Glutamatergic neuron (in vitro differentiated cells): ENCODE measurements at regions not wholly inside any gene's neighbourhood (a gene's known extent, or its start where the extent isn't known, plus 50 kb on each side); places are given as distances from the start of the nearest gene placed in this dataset.

Experiments used
- DNase-seq: peaks from one replicate; pipeline ENCODE4 v3.0.0; 2022
- H3K27ac Mint-ChIP-seq: one replicate; pipeline ENCODE4 v1.8.0; 2020; ENCODE audit warnings: mild to moderate bottlenecking, mixed read lengths, inconsistent platforms; ENCODE audit not compliant: unreplicated experiment
- H3K27me3 Mint-ChIP-seq: one replicate; pipeline ENCODE4 v1.8.0; 2020; ENCODE audit warnings: mild to moderate bottlenecking, moderate library complexity, mixed read lengths, inconsistent platforms; ENCODE audit not compliant: unreplicated experiment
- H3K36me3 Mint-ChIP-seq: one replicate; pipeline ENCODE4 v1.8.0; 2020; ENCODE audit warnings: mild to moderate bottlenecking, mixed read lengths, inconsistent platforms; ENCODE audit not compliant: unreplicated experiment
- H3K4me1 Mint-ChIP-seq: one replicate; pipeline ENCODE4 v1.8.0; 2020; ENCODE audit warnings: mild to moderate bottlenecking, low read depth, mixed read lengths, inconsistent platforms; ENCODE audit not compliant: unreplicated experiment
- H3K4me3 Mint-ChIP-seq: one replicate; pipeline ENCODE4 v1.8.0; 2020; ENCODE audit warnings: mild to moderate bottlenecking, mixed read lengths, inconsistent platforms; ENCODE audit not compliant: unreplicated experiment
- H3K9me3 Mint-ChIP-seq: one replicate; pipeline ENCODE4 v1.8.0; 2020; ENCODE audit warnings: mild to moderate bottlenecking, moderate library complexity, mixed read lengths, inconsistent platforms; ENCODE audit not compliant: unreplicated experiment
- CTCF ChIP-seq: fragments of 200-600 bp; sonication (generic); IDR thresholded peaks from one replicate; pipeline ENCODE4 v1.5.0; 2021; ENCODE audit not compliant: partially characterized antibody, unreplicated experiment

GRCh38 chr13:33642374-33643065 is 175.4 kb upstream of the RFC3 start:
- Mint-ChIP-seq H3K9me3 (no peaks in the 10 kb centered on the region), H3K27me3 (no peaks in the 10 kb centered on the region), H3K27ac (no peak overlapping the region), H3K4me1 (peaks cover 8% of the 10 kb centered on the region), H3K36me3 (no peaks in the 10 kb centered on the region), H3K4me3 (no peak overlapping the region)
- no peak for DNase-seq
- TF ChIP-seq CTCF, result no peak

GRCh38 chr13:33644581-33645543 is 173.1 kb upstream of the RFC3 start:
- TF ChIP-seq CTCF, result no peak
- H3K4me1 Mint-ChIP-seq, result peaks cover 6% of the 10 kb centered on the region
- H3K27ac Mint-ChIP-seq, result no peak overlapping the region
- no peaks in the 10 kb centered on the region for H3K36me3 Mint-ChIP-seq
- DNase-seq, result no peak
- no peaks in the 10 kb centered on the region for H3K27me3 Mint-ChIP-seq
- H3K9me3 Mint-ChIP-seq, result no peaks in the 10 kb centered on the region
- H3K4me3 Mint-ChIP-seq, result no peak overlapping the region

GRCh38 chr13:33645591-33646554 is 172.1 kb upstream of the RFC3 start:
- no peaks in the 10 kb centered on the region for H3K9me3 Mint-ChIP-seq
- no peaks in the 10 kb centered on the region for H3K27me3 Mint-ChIP-seq
- no peaks in the 10 kb centered on the region for H3K36me3 Mint-ChIP-seq
- peaks cover 6% of the 10 kb centered on the region for H3K4me1 Mint-ChIP-seq
- no peak overlapping the region for H3K27ac Mint-ChIP-seq
- no peak for DNase-seq
- TF ChIP-seq CTCF, result no peak
- no peak overlapping the region for H3K4me3 Mint-ChIP-seq

- no peaks in the 10 kb centered on the region for H3K9me3 Mint-ChIP-seq
- no peaks in the 10 kb centered on the region for H3K36me3 Mint-ChIP-seq
- H3K4me1 Mint-ChIP-seq, result peaks cover 4% of the 10 kb centered on the region
- DNase-seq, result no peak
- no peak overlapping the region for H3K4me3 Mint-ChIP-seq
- no peaks in the 10 kb centered on the region for H3K27me3 Mint-ChIP-seq
- H3K27ac Mint-ChIP-seq, result no peak overlapping the region
- no peak for TF ChIP-seq CTCF
Observed at GRCh38 chr13:33649212-33649878, 168.6 kb upstream of the RFC3 start.
